ENCODE measurements at regions not wholly inside any gene's neighbourhood (a gene's known extent, or its start where the extent isn't known, plus 50 kb on each side); places are given as distances from the start of the nearest gene placed in this dataset.

DNA sequence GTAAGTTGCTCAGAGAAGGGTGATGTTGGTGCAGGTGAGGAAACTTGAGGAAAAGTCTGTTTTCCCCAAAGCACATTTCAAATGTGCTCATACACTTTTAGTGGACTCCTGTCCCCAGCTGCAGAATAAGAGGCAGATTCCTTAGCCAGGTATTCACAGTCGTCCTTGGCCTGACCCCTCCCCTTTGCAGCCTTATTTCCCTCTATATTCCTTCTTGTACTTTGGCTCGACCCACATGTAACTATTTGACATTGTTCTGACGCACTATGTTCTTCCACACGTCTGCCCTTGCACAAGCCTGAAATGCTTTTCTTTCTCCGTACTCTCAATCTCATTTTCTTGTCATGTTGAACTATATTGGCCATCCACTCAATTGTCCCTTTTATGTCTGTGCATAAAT lies 498.4 kb upstream of the USP24 start:
- TF ChIP-seq, protein P1, sequence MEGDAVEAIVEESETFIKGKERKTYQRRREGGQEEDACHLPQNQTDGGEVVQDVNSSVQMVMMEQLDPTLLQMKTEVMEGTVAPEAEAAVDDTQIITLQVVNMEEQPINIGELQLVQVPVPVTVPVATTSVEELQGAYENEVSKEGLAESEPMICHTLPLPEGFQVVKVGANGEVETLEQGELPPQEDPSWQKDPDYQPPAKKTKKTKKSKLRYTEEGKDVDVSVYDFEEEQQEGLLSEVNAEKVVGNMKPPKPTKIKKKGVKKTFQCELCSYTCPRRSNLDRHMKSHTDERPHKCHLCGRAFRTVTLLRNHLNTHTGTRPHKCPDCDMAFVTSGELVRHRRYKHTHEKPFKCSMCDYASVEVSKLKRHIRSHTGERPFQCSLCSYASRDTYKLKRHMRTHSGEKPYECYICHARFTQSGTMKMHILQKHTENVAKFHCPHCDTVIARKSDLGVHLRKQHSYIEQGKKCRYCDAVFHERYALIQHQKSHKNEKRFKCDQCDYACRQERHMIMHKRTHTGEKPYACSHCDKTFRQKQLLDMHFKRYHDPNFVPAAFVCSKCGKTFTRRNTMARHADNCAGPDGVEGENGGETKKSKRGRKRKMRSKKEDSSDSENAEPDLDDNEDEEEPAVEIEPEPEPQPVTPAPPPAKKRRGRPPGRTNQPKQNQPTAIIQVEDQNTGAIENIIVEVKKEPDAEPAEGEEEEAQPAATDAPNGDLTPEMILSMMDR (IDR thresholded peaks at IDR 0.05), result no peak
- H3K9me3 Mint-ChIP-seq, result no peaks in the 10 kb centered on the region
- no peak overlapping the region for H3K4me3 Mint-ChIP-seq
- DNase-seq (no peak), ATAC-seq (no peak)
- no peaks in the 10 kb centered on the region for H3K9me3 ChIP-seq (ENCODE audit: control insufficient read depth, insufficient read depth, low read length)
- intact Hi-C loops (cut with micrococcal nuclease), result no loop called here
- no peaks in the 10 kb centered on the region for H3K36me3 Mint-ChIP-seq
- peaks cover 20 to 41% of the 10 kb centered on the region in 2 donors for H3K27me3 Mint-ChIP-seq (ENCODE audit: low read depth in 2 of 2)
- H3K4me3 ChIP-seq (ENCODE audit: low read length), result no peak overlapping the region
- no peaks in the 10 kb centered on the region for H3K4me1 Mint-ChIP-seq
- H3K27me3 ChIP-seq (ENCODE audit: control insufficient read depth, insufficient read depth, low read length), result no peaks in the 10 kb centered on the region
- H3K27ac ChIP-seq (ENCODE audit: low read length), result no peak overlapping the region
- H3K36me3 ChIP-seq (ENCODE audit: control insufficient read depth, insufficient read depth, low read length), result no peaks in the 10 kb centered on the region
- H3K27ac Mint-ChIP-seq, result no peak overlapping the region
- no peaks in the 10 kb centered on the region for H3K4me1 ChIP-seq (ENCODE audit: control insufficient read depth, insufficient read depth, low read length)
- 83% methylated on average over 5 of the region's 5 CpGs for WGBS (ENCODE audit: insufficient coverage)

DNA sequence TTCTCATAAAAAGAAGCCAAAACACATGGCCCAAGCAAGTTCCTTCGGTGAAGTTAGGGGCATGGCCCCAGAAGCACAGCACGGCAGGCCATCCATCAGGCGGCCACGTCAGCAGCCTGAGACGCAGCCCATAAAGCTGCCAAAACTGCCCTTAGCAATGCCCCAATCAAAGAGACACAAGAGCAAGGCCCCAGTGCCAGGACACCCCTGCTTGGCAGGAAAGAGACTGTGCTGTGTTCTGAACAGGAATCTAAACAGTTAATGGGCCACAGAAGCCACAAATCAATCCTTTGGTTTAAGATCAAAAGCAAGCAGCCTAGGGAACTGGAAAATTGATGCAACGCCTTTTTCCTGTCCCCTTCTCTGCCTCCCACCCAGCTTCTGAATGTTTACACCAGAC lies 497.0 kb upstream of the USP24 start:
- no peaks in the 10 kb centered on the region for H3K4me1 ChIP-seq (ENCODE audit: control insufficient read depth, insufficient read depth, low read length)
- no peak overlapping the region for H3K4me3 ChIP-seq (ENCODE audit: low read length)
- intact Hi-C loops (cut with micrococcal nuclease), result no loop called here
- Mint-ChIP-seq H3K36me3 (no peaks in the 10 kb centered on the region), H3K9me3 (no peaks in the 10 kb centered on the region), H3K4me3 (no peak overlapping the region), H3K27ac (no peak overlapping the region), H3K4me1 (no peaks in the 10 kb centered on the region), H3K27me3 (ENCODE audit: low read depth in 2 of 2) (peaks cover 16 to 31% of the 10 kb centered on the region in 2 donors)
- H3K9me3 ChIP-seq (ENCODE audit: control insufficient read depth, insufficient read depth, low read length), result no peaks in the 10 kb centered on the region
- DNase-seq (no peak), ATAC-seq (no peak)
- WGBS (ENCODE audit: insufficient coverage), result 65% methylated on average over 6 of the region's 6 CpGs
- H3K36me3 ChIP-seq (ENCODE audit: control insufficient read depth, insufficient read depth, low read length), result no peaks in the 10 kb centered on the region
- no peaks in the 10 kb centered on the region for H3K27me3 ChIP-seq (ENCODE audit: control insufficient read depth, insufficient read depth, low read length)
- H3K27ac ChIP-seq (ENCODE audit: low read length), result no peak overlapping the region
- TF ChIP-seq, protein P1 (IDR thresholded peaks at IDR 0.05), result no peak

DNA sequence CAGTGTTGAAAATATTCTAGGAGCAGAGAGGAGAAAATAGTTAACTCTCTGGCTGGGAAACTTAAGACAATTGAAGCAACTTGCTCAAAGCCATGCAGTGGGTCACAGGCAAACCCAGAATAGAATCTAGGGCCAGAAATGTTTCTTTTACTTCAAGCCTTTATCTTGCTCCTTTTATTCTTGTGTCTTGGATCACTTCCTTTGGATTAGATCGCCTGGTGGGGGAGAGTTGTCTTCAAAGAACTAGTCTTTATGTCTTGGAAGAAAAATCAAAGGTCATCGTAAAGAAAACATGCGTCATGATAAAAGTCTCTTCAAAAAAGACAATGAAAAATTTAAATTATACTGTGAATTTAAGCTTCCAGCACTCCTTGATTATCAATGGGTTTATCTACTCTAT lies 493.6 kb upstream of the USP24 start:
- Histone ChIP-seq H3K4me1 (ENCODE audit: control insufficient read depth, insufficient read depth, low read length) (no peaks in the 10 kb centered on the region), H3K9me3 (ENCODE audit: control insufficient read depth, insufficient read depth, low read length) (no peaks in the 10 kb centered on the region), H3K27me3 (ENCODE audit: control insufficient read depth, insufficient read depth, low read length) (no peaks in the 10 kb centered on the region), H3K36me3 (ENCODE audit: control insufficient read depth, insufficient read depth, low read length) (no peaks in the 10 kb centered on the region), H3K4me3 (ENCODE audit: low read length) (no peak overlapping the region), H3K27ac (ENCODE audit: low read length) (no peak overlapping the region)
- H3K9me3 Mint-ChIP-seq, result no peaks in the 10 kb centered on the region
- H3K36me3 Mint-ChIP-seq, result no peaks in the 10 kb centered on the region
- H3K4me1 Mint-ChIP-seq, result no peaks in the 10 kb centered on the region
- 56% methylated on average over 1 of the region's 3 CpGs for WGBS (ENCODE audit: insufficient coverage)
- no peak for DNase-seq
- peaks cover 8 to 15% of the 10 kb centered on the region in 2 donors for H3K27me3 Mint-ChIP-seq (ENCODE audit: low read depth in 2 of 2)
- intact Hi-C loops (cut with micrococcal nuclease), result no loop called here
- no peak overlapping the region for H3K27ac Mint-ChIP-seq
- ATAC-seq, result no peak
- no peak overlapping the region for H3K4me3 Mint-ChIP-seq
- TF ChIP-seq, protein P1 (IDR thresholded peaks at IDR 0.05), result no peak

DNA sequence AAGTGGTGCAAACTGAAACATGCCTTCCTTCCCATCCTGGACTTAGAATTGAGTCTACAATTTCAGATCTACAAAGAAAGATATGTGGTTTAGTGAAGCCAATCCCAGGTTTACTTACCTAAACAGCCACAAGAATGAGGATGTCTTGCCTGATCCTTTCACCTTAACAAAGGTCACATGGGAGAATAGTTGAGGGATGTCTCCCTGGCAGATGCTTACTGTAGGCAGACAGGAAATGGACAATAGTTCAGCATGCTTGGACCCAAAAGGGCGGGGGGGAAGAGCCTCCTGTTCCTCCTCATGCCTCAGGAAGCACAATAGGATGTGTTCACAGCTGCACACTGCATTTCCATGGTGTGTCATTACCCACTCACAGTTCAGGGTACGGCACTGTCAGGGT lies 492.7 kb upstream of the USP24 start:
- Mint-ChIP-seq H3K27me3 (ENCODE audit: low read depth in 2 of 2) (peaks cover 5 to 15% of the 10 kb centered on the region in 2 donors), H3K27ac (no peak overlapping the region), H3K36me3 (no peaks in the 10 kb centered on the region), H3K9me3 (no peaks in the 10 kb centered on the region), H3K4me3 (no peak overlapping the region), H3K4me1 (no peaks in the 10 kb centered on the region)
- Histone ChIP-seq H3K27ac (ENCODE audit: low read length) (no peak overlapping the region), H3K27me3 (ENCODE audit: control insufficient read depth, insufficient read depth, low read length) (no peaks in the 10 kb centered on the region), H3K4me3 (ENCODE audit: low read length) (no peak overlapping the region), H3K9me3 (ENCODE audit: control insufficient read depth, insufficient read depth, low read length) (no peaks in the 10 kb centered on the region), H3K4me1 (ENCODE audit: control insufficient read depth, insufficient read depth, low read length) (no peaks in the 10 kb centered on the region), H3K36me3 (ENCODE audit: control insufficient read depth, insufficient read depth, low read length) (no peaks in the 10 kb centered on the region)
- TF ChIP-seq, protein P1 (IDR thresholded peaks at IDR 0.05), result no peak
- WGBS (ENCODE audit: insufficient coverage), result 77% methylated on average over 2 of the region's 2 CpGs
- intact Hi-C loops (cut with micrococcal nuclease), result no loop called here
- no peak for ATAC-seq
- no peak for DNase-seq
